Neural progenitor cell (in vitro differentiated cells): ENCODE measurements at regions not wholly inside any gene's neighbourhood (a gene's known extent, or its start where the extent isn't known, plus 50 kb on each side); places are given as distances from the start of the nearest gene placed in this dataset.

Source experiments
- DNase-seq: peaks from one replicate; pipeline ENCODE4 v3.0.0-alpha.2; 2016; ENCODE audit warnings: low spot score
- H2AFZ ChIP-seq: fragments of 200-600 bp; sonication (generic); replicated peaks from 2 replicates; pipeline ENCODE4 v1.6.1; 2016; ENCODE audit warnings: antibody characterized with exemption
- H3F3A ChIP-seq: fragments of 200-600 bp; sonication (generic); 2 replicates; pipeline ENCODE4 v1.6.1; 2016; ENCODE audit warnings: antibody characterized with exemption, low read depth
- H3K27ac ChIP-seq: fragments of 200-600 bp; sonication (generic); 2 replicates; pipeline ENCODE4 v1.5.1; 2016; ENCODE audit warnings: mild to moderate bottlenecking
- H3K27me3 ChIP-seq: fragments of 200-600 bp; sonication (generic); 2 replicates; pipeline ENCODE4 v1.6.1; 2016; ENCODE audit warnings: mild to moderate bottlenecking, moderate library complexity
- H3K36me3 ChIP-seq: fragments of 200-600 bp; sonication (generic); 2 replicates; pipeline ENCODE4 v1.5.1; 2016
- H3K4me1 ChIP-seq: fragments of 200-600 bp; sonication (generic); 2 replicates; pipeline ENCODE4 v1.6.1; 2016; ENCODE audit warnings: mixed run types
- H3K4me2 ChIP-seq: fragments of 200-600 bp; sonication (generic); 2 replicates; pipeline ENCODE4 v1.6.1; 2016
- H3K4me3 ChIP-seq: fragments of 200-600 bp; sonication (generic); 2 replicates; pipeline ENCODE4 v1.5.1; 2016
- H3K79me2 ChIP-seq: fragments of 200-600 bp; sonication (generic); 2 replicates; pipeline ENCODE4 v1.6.1; 2016; ENCODE audit warnings: low read depth
- H3K9ac ChIP-seq: fragments of 200-600 bp; sonication (generic); 2 replicates; pipeline ENCODE4 v1.6.1; 2016
- H3K9me3 ChIP-seq: fragments of 200-600 bp; sonication (generic); 2 replicates; pipeline ENCODE4 v1.5.1; 2016; ENCODE audit warnings: low read depth
- H4K20me1 ChIP-seq: fragments of 200-600 bp; sonication (generic); 2 replicates; pipeline ENCODE4 v1.6.1; 2016; ENCODE audit warnings: low read depth
- H3K27ac Mint-ChIP-seq: 3 replicates; pipeline ENCODE4 v1.8.0; 2021; ENCODE audit warnings: mixed read lengths
- H3K27me3 Mint-ChIP-seq: 2 replicates; pipeline ENCODE4 v1.8.0; 2022; ENCODE audit warnings: low read depth, mild to moderate bottlenecking, inconsistent platforms, moderate library complexity, mixed read lengths; ENCODE audit not compliant: insufficient read depth
- H3K36me3 Mint-ChIP-seq: 3 replicates; pipeline ENCODE4 v1.8.0; 2021; ENCODE audit warnings: mixed read lengths
- H3K4me1 Mint-ChIP-seq: 3 replicates; pipeline ENCODE4 v1.8.0; 2021; ENCODE audit warnings: mixed read lengths
- H3K4me3 Mint-ChIP-seq: 3 replicates; pipeline ENCODE4 v1.8.0; 2021; ENCODE audit warnings: mild to moderate bottlenecking, moderate library complexity, mixed read lengths
- H3K9me3 Mint-ChIP-seq: 3 replicates; pipeline ENCODE4 v1.8.0; 2020; ENCODE audit warnings: mixed read lengths
- EZH2 ChIP-seq: fragments of 200-600 bp; sonication (generic); IDR thresholded peaks from 2 replicates; pipeline ENCODE4 v1.6.1; 2017; ENCODE audit warnings: antibody characterized with exemption, mild to moderate bottlenecking, moderate library complexity
- EZH2phosphoT487 ChIP-seq: fragments of 200-600 bp; sonication (generic); IDR thresholded peaks from 2 replicates; pipeline ENCODE4 v1.6.1; 2017; ENCODE audit warnings: antibody characterized with exemption
- TF ChIP-seq, protein P1 (sequence below): fragments of 200-600 bp; sonication (generic); IDR thresholded peaks from 2 replicates; pipeline ENCODE4 v1.5.1; 2017; ENCODE audit warnings: antibody characterized with exemption, mild to moderate bottlenecking

- Histone ChIP-seq H3K79me2 (no peaks in the 10 kb centered on the region), H2AFZ (no peak overlapping the region), H3K36me3 (no peaks in the 10 kb centered on the region), H3K9me3 (no peaks in the 10 kb centered on the region), H3K4me3 (no peak overlapping the region), H3K4me2 (no peak overlapping the region), H3K27ac (no peak overlapping the region), H3F3A (no peaks in the 10 kb centered on the region), H3K4me1 (peaks cover 5% of the 10 kb centered on the region), H4K20me1 (no peaks in the 10 kb centered on the region), H3K27me3 (no peaks in the 10 kb centered on the region), H3K9ac (no peak overlapping the region)
- Mint-ChIP-seq H3K4me3 (no peak overlapping the region), H3K27ac (peak overlapping the region; percentile 35), H3K36me3 (no peaks in the 10 kb centered on the region), H3K4me1 (peaks cover 25% of the 10 kb centered on the region), H3K9me3 (peaks cover 10% of the 10 kb centered on the region), H3K27me3 (peaks cover 7% of the 10 kb centered on the region)
- TF ChIP-seq EZH2phosphoT487 (no peak), EZH2 (no peak)
- TF ChIP-seq, protein P1, sequence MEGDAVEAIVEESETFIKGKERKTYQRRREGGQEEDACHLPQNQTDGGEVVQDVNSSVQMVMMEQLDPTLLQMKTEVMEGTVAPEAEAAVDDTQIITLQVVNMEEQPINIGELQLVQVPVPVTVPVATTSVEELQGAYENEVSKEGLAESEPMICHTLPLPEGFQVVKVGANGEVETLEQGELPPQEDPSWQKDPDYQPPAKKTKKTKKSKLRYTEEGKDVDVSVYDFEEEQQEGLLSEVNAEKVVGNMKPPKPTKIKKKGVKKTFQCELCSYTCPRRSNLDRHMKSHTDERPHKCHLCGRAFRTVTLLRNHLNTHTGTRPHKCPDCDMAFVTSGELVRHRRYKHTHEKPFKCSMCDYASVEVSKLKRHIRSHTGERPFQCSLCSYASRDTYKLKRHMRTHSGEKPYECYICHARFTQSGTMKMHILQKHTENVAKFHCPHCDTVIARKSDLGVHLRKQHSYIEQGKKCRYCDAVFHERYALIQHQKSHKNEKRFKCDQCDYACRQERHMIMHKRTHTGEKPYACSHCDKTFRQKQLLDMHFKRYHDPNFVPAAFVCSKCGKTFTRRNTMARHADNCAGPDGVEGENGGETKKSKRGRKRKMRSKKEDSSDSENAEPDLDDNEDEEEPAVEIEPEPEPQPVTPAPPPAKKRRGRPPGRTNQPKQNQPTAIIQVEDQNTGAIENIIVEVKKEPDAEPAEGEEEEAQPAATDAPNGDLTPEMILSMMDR, result no peak
- no peak for DNase-seq
These were observed 89.7 kb upstream of the RNF152 start for GRCh38 chr18:61982475-61982874.

DNA sequence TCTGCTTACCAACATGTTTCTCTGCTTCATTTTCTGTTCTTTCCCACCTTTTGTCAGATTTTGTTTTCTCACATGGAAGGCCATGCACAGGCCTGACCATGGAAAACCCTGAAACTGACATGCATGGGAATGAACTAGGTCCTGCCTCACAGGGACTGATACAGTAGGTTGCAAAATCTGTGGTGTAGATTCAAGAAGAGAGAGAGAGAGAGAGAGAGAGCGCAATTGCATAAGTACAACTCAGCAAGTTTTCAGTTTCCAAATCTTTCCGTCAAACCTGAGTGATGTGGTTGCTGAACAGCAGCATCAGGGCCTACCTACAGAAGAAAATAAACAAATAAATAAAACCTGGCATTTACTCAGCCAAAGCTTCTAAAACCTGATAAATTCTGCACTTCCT is 87.5 kb upstream of the RNF152 start:
- no peak for TF ChIP-seq EZH2phosphoT487
- TF ChIP-seq, protein P1, result no peak
- no peak for TF ChIP-seq EZH2
- Mint-ChIP-seq H3K4me3 (no peak overlapping the region), H3K9me3 (peaks cover 13% of the 10 kb centered on the region), H3K27me3 (peaks cover 7% of the 10 kb centered on the region), H3K4me1 (peaks cover 20% of the 10 kb centered on the region), H3K27ac (peak overlapping the region; percentile 89), H3K36me3 (peaks cover 3% of the 10 kb centered on the region)
- H3K79me2 ChIP-seq, result no peaks in the 10 kb centered on the region
- H3K36me3 ChIP-seq, result no peaks in the 10 kb centered on the region
- no peaks in the 10 kb centered on the region for H3K27me3 ChIP-seq
- H3K4me1 ChIP-seq, result peaks cover 5% of the 10 kb centered on the region
- H4K20me1 ChIP-seq, result no peaks in the 10 kb centered on the region
- H3K4me3 ChIP-seq, result no peak overlapping the region
- no peaks in the 10 kb centered on the region for H3K9me3 ChIP-seq
- no peak for DNase-seq
- H3K27ac ChIP-seq, result no peak overlapping the region
- no peaks in the 10 kb centered on the region for H3F3A ChIP-seq
- H3K4me2 ChIP-seq, result no peak overlapping the region
- peak overlapping the region; percentile 70 for H2AFZ ChIP-seq
- no peak overlapping the region for H3K9ac ChIP-seq

DNA sequence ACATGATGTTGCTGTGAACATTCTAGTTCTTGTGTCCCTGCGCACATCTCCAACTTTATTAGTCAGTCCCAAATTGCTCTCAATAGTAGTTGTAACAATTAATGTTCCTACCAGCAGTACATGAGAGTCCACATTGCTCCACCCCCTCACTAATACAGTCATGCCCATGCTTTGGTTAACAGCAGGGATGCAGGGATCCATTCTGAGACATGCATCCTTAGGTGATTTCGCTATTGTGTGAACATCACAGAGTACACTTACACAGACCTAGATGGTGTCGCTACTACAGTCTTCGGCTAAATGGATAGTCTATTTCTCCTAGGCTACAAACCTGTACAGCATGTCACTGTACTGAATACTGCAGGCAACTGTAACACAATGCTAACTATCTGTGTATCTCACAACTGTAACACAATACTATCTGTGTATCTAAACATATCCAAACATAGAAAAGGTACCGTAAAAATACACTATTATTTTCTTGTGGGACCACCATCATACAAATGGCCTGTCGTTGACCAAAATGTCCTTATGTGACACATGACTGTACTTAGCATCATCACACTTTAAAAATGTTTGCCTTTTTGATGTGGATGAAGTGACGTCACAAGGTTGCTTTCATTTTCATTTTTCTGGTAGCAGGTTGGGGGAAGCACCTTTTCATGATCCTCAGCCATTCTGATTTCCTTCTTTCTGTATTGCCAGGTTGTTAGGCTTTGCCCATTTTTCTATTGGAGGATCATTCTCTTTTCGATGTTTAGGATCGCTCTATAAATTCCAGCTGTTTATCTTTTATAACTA is 82.9 kb upstream of the RNF152 start:
- Histone ChIP-seq H3K9ac (no peak overlapping the region), H3K4me3 (no peak overlapping the region), H2AFZ (no peak overlapping the region), H4K20me1 (no peaks in the 10 kb centered on the region), H3K27ac (no peak overlapping the region), H3K27me3 (no peaks in the 10 kb centered on the region), H3K9me3 (no peaks in the 10 kb centered on the region), H3F3A (peaks cover 19% of the 10 kb centered on the region), H3K79me2 (no peaks in the 10 kb centered on the region), H3K4me1 (peaks cover 5% of the 10 kb centered on the region), H3K4me2 (no peak overlapping the region), H3K36me3 (no peaks in the 10 kb centered on the region)
- Mint-ChIP-seq H3K4me3 (no peak overlapping the region), H3K9me3 (peaks cover 10% of the 10 kb centered on the region), H3K36me3 (peaks cover 3% of the 10 kb centered on the region), H3K27ac (no peak overlapping the region), H3K4me1 (peaks cover 15% of the 10 kb centered on the region), H3K27me3 (peaks cover 4% of the 10 kb centered on the region)
- TF ChIP-seq EZH2 (no peak), EZH2phosphoT487 (no peak)
- TF ChIP-seq, protein P1, result no peak
- DNase-seq, result no peak
